Subcutaneous abdominal adipose tissue (tissue), 5 donors: ENCODE measurements at regions not wholly inside any gene's neighbourhood (a gene's known extent, or its start where the extent isn't known, plus 50 kb on each side); places are given as distances from the start of the nearest gene placed in this dataset.

Experiments used
- H3K27ac ChIP-seq: one replicate; pipeline ENCODE4 v1.7.0; 2013; ENCODE audit warnings: low read depth, mild to moderate bottlenecking, inconsistent platforms, low read length, moderate library complexity
- H3K27me3 ChIP-seq, 5 donors: one replicate each; pipeline ENCODE4 v1.7.0; 2013; ENCODE audit warnings: low read length in 5 of 5, inconsistent platforms in 1 of 5; ENCODE audit not compliant: control insufficient read depth in 5 of 5, insufficient read depth in 4 of 5
- H3K36me3 ChIP-seq, 5 donors: one replicate each; pipeline ENCODE4 v1.7.0; 2013; ENCODE audit warnings: low read length in 5 of 5; ENCODE audit not compliant: control insufficient read depth in 5 of 5, insufficient read depth in 5 of 5
- H3K4me1 ChIP-seq, 5 donors: one replicate each; pipeline ENCODE4 v1.7.0; 2013; ENCODE audit warnings: low read length in 5 of 5, mild to moderate bottlenecking in 3 of 5, moderate library complexity in 1 of 5; ENCODE audit not compliant: control insufficient read depth in 5 of 5, insufficient read depth in 5 of 5
- H3K4me3 ChIP-seq, 5 donors: one replicate each; pipeline ENCODE4 v1.7.0; 2013; ENCODE audit warnings: low read length in 5 of 5, low read depth in 1 of 5
- H3K9ac ChIP-seq, 5 donors: one replicate each; pipeline ENCODE4 v1.7.0; 2013; ENCODE audit warnings: low read length in 5 of 5, mild to moderate bottlenecking in 4 of 5, moderate library complexity in 3 of 5
- H3K9me3 ChIP-seq, 5 donors: one replicate each; pipeline ENCODE4 v1.7.0; 2013; ENCODE audit warnings: low read length in 5 of 5; ENCODE audit not compliant: control insufficient read depth in 5 of 5
- donor health status: healthy.
- donor health status: healthy.
- donor health status: healthy.
- donor health status: healthy.
- donor health status: healthy.

DNA sequence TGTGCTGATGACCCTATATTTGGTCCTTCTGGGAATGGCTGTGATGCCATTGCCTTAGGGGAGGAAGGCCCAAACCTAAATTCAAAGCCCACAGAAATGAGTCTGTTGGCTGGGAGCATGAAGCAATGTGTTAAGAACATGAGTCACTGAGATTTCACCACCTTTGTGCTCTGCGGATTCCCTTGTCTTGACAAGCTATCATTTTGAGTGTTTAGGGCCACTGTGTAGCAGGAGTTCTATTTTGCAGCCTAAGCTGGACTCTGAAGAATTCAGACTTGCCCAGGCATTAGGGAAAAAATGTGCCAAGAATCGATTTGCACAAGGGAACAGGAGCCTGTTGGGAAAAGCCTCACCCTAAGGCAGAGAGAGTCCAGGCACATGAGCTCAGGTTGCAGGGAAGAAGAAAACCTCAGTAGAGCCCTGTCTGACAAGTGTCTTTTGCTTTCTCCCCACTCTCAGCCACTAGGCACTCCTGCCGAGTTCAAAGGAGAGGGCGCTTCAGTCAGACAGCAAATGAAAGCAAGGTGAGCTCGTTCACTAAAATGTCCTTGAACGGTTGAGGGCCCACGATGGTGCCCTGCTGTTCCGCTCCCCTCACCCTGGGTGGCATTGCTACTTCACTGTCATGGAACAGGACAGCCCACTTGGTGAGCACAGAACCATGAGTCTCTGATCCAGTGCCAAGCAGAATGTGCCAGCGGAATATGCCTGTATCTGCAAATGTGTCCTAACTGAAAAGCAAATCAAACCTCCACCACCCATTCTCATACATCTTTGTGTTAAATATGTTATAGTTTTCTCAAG lies 93.6 kb downstream of the PRLHR start:
- Histone ChIP-seq H3K27ac (no peak overlapping the region), H3K27me3 (peaks cover 0 to 6% (median 0%) of the 10 kb centered on the region in 5 donors), H3K36me3 (no peaks in the 10 kb centered on the region), H3K4me1 (peaks cover 0 to 1% (median 0%) of the 10 kb centered on the region in 5 donors), H3K9ac (no peak overlapping the region), H3K9me3 (no peaks in the 10 kb centered on the region), H3K4me3 (no peak overlapping the region)

GRCh38 chr10:118501171-118501570 lies 94.3 kb downstream of the PRLHR start:
- Histone ChIP-seq H3K9ac (no peak overlapping the region), H3K36me3 (no peaks in the 10 kb centered on the region), H3K27ac (no peak overlapping the region), H3K4me1 (peaks cover 0 to 5% (median 1%) of the 10 kb centered on the region in 5 donors), H3K27me3 (peaks cover 0 to 8% (median 0%) of the 10 kb centered on the region in 5 donors), H3K9me3 (no peaks in the 10 kb centered on the region), H3K4me3 (no peak overlapping the region)

DNA sequence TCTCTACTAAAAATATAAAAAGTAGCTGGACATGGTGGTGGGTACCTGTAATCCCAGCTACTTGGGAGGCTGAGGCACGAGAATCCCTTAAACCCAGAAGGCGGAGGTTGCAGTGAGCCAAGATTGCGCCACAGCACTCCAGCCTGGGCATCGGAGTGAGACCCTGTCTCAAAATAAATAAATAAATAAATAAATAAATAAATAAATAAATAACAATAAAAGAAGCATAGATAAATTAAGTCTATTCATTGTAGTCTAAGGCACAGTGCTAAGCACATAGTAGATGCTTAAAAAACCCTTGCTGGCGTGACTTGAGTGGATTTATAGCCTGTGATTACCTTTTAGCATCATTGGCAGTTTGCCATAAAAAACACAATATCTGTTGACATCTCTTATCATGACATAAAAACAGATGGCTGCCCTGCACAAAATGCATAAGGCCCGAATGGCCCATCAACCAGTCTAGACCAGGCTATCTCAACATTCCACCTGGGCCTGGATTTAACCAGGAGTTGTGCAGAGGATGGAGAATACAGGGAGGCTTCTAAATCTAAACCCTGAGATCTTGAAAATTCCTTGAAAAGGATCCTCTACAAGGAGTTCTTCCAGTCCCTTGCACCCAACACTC lies 94.9 kb downstream of the PRLHR start:
- Histone ChIP-seq H3K4me1 (peaks cover 0 to 5% (median 1%) of the 10 kb centered on the region in 5 donors), H3K27me3 (peaks cover 0 to 9% (median 0%) of the 10 kb centered on the region in 5 donors), H3K36me3 (no peaks in the 10 kb centered on the region), H3K27ac (no peak overlapping the region), H3K4me3 (no peak overlapping the region), H3K9ac (no peak overlapping the region), H3K9me3 (no peaks in the 10 kb centered on the region)

GRCh38 chr10:118499186-118499585 lies 96.3 kb downstream of the PRLHR start:
- no peak overlapping the region for H3K4me3 ChIP-seq
- H3K36me3 ChIP-seq: no peaks in the 10 kb centered on the region

GRCh38 chr10:118498623-118499022 lies 96.8 kb downstream of the PRLHR start:
- Histone ChIP-seq H3K36me3 (no peaks in the 10 kb centered on the region), H3K27me3 (peaks cover 0 to 9% (median 0%) of the 10 kb centered on the region in 5 donors), H3K27ac (no peak overlapping the region), H3K4me1 (peaks cover 0 to 5% (median 1%) of the 10 kb centered on the region in 5 donors), H3K9ac (no peak overlapping the region), H3K4me3 (no peak overlapping the region), H3K9me3 (no peaks in the 10 kb centered on the region)

More at GRCh38 chr10:118499186-118499585, 96.3 kb downstream of the PRLHR start:
- H3K9me3 ChIP-seq: no peaks in the 10 kb centered on the region
- peaks cover 0 to 5% (median 1%) of the 10 kb centered on the region in 5 donors for H3K4me1 ChIP-seq
- H3K27me3 ChIP-seq: peaks cover 0 to 9% (median 0%) of the 10 kb centered on the region in 5 donors
- H3K9ac ChIP-seq: no peak overlapping the region
- H3K27ac ChIP-seq: no peak overlapping the region

- H3K9ac ChIP-seq: no peak overlapping the region
- peaks cover 0 to 9% (median 0%) of the 10 kb centered on the region in 5 donors for H3K27me3 ChIP-seq
- H3K27ac ChIP-seq: no peak overlapping the region
- H3K9me3 ChIP-seq: no peaks in the 10 kb centered on the region
- H3K4me3 ChIP-seq: no peak overlapping the region
- peaks cover 0 to 5% (median 1%) of the 10 kb centered on the region in 5 donors for H3K4me1 ChIP-seq
- H3K36me3 ChIP-seq: no peaks in the 10 kb centered on the region
Observed at GRCh38 chr10:118497227-118497626, 98.2 kb downstream of the PRLHR start.

DNA sequence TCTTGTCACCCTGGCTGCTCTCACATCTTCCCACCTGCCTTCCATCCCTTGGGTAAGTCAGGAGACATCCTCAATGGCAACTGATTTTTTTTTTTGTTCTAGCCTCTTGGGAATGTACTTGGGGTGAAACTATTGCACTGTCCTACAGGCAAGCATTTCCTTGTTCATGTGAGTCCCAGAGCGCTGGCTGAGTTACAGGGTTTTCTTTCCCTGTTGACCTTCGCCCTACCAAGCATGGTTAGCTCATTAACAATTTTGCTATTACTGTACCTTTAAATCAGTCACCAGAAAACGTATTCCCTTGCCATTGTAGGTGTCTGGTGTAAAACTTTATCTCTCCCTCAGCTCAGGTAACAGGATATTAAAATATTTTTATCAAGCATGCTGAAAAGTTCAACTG lies 98.9 kb downstream of the PRLHR start:
- H3K4me3 ChIP-seq: no peak overlapping the region
- H3K4me1 ChIP-seq: peaks cover 0 to 5% (median 0%) of the 10 kb centered on the region in 5 donors
- H3K9me3 ChIP-seq: no peaks in the 10 kb centered on the region
- H3K9ac ChIP-seq: no peak overlapping the region
- peaks cover 0 to 9% (median 0%) of the 10 kb centered on the region in 5 donors for H3K27me3 ChIP-seq
- H3K36me3 ChIP-seq: no peaks in the 10 kb centered on the region
- H3K27ac ChIP-seq: no peak overlapping the region

DNA sequence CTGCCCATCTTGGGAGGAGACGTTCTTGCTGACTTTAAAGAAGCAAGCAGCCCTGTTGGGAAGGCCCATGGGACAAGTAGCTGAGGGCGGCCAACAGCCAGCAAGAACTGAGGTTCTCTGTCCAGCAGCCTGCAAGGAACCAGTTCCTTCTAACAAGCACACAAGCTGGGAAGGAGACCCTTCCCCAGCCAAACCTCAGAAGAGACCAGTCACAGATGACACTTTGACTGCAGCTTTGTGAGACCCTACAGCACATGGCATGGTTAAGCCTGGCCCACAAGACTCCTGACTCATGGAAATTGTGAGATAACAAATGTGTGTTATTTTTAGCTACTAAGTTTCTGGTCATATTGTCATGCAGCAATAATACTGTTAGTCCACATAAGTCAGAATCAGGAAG lies 99.9 kb downstream of the PRLHR start:
- H3K9me3 ChIP-seq: no peaks in the 10 kb centered on the region
- no peak overlapping the region for H3K27ac ChIP-seq
- no peak overlapping the region for H3K9ac ChIP-seq
- no peaks in the 10 kb centered on the region for H3K36me3 ChIP-seq
- H3K4me3 ChIP-seq: no peak overlapping the region
- H3K4me1 ChIP-seq: peaks cover 0 to 5% (median 0%) of the 10 kb centered on the region in 5 donors
- peaks cover 0 to 9% (median 0%) of the 10 kb centered on the region in 5 donors for H3K27me3 ChIP-seq

GRCh38 chr10:118491055-118491454 lies 104.4 kb downstream of the PRLHR start:
- H3K9me3 ChIP-seq: peaks cover 0 to 4% (median 0%) of the 10 kb centered on the region in 5 donors
- no peak overlapping the region for H3K4me3 ChIP-seq
- H3K36me3 ChIP-seq: no peaks in the 10 kb centered on the region
- no peak overlapping the region for H3K9ac ChIP-seq
- no peak overlapping the region for H3K27ac ChIP-seq
- H3K27me3 ChIP-seq: peaks cover 0 to 2% (median 0%) of the 10 kb centered on the region in 5 donors
- no peaks in the 10 kb centered on the region for H3K4me1 ChIP-seq
